ENCODE measurements at regions not wholly inside any gene's neighbourhood (a gene's known extent, or its start where the extent isn't known, plus 50 kb on each side); places are given as distances from the start of the nearest gene placed in this dataset.

DNA sequence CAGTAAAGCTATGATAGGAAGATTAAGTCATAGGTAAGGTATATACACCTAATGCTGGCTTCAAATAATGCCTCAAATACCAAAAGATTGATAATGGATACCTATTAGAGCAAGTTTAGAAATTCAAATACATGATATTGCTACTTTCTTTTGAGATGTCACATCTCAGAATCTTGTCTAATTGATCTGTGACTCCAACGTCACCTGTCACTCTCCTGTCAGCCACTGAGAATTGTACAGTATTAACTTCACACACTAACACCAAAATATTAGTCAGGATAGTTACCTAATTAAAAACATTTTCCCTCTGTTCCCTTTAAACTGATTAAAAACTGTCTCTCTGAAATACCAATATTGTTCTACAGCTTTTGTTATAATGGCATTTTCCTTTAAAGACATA lies 575.5 kb upstream of the ID4 start:
- no TSS peak for BruUV-seq (replicated peaks)
- in situ Hi-C loops (cut with MboI) (no loop called here), intact Hi-C loops (cut with micrococcal nuclease) (no loop called here)
- Histone ChIP-seq H3K27ac (ENCODE audit: extremely low read depth, low read depth, low read length) (no peak overlapping the region), H2AFZ (ENCODE audit: low read depth, low read length) (no peak overlapping the region), H4K20me1 (replicated peaks; ENCODE audit: control insufficient read depth, insufficient read depth, low read length) (no peaks in the 10 kb centered on the region), H3K4me1 (replicated peaks in 1 of 2; ENCODE audit: control insufficient read depth in 2 of 2, insufficient read depth in 2 of 2, low read length in 2 of 2) (no peaks in the 10 kb centered on the region), H3K4me3 (no peak overlapping the region), H3K27me3 (ENCODE audit: control insufficient read depth in 2 of 2, insufficient read depth in 2 of 2, low read length in 2 of 2) (no peaks in the 10 kb centered on the region), H3K9me3 (replicated peaks; ENCODE audit: control insufficient read depth, insufficient read depth, low read depth, low read length) (no peaks in the 10 kb centered on the region), H3K9me1 (ENCODE audit: control insufficient read depth, insufficient read depth, low read length) (no peaks in the 10 kb centered on the region), H3K9ac (ENCODE audit: insufficient read depth in 1 of 2, low read depth in 2 of 2, low read length in 2 of 2) (no peak overlapping the region), H3K79me2 (ENCODE audit: control insufficient read depth, insufficient read depth, low read length) (no peaks in the 10 kb centered on the region), H3K4me2 (ENCODE audit: insufficient read depth, low read length) (no peak overlapping the region), H3K36me3 (ENCODE audit: control insufficient read depth, insufficient read depth, low read length) (no peaks in the 10 kb centered on the region)
- ATAC-seq: no peak
- CTCF ChIA-PET (ENCODE audit: low intra/inter-chr PET ratio): no interaction called here
- WGBS (ENCODE audit: insufficient coverage, low coverage, missing lambda C conversion rate): 0% methylated on average over 1 of the region's 1 CpG
- POLR2A ChIA-PET: no interaction called here
- no peak for DNase-seq (ENCODE audit: extremely low read depth in 1 of 4, low spot score in 3 of 4)
- no peak for FAIRE-seq
- TF ChIP-seq ZNF311 (CRISPR knock-in tag; IDR thresholded peaks at IDR 0.05): no peak
- no peak for TF ChIP-seq ZNF778 (CRISPR knock-in tag; IDR thresholded peaks at IDR 0.05)
- TF ChIP-seq MYNN (IDR thresholded peaks at IDR 0.05): no peak
- TF ChIP-seq MYNN (CRISPR knock-in tag; IDR thresholded peaks at IDR 0.05): no peak
- TF ChIP-seq TEAD2 (tag; IDR thresholded peaks at IDR 0.05): no peak
- TF ChIP-seq RBM34 (IDR thresholded peaks at IDR 0.05; ENCODE audit: borderline replicate concordance, insufficient read depth, low read length): no peak
- no peak for TF ChIP-seq ASH1L (IDR thresholded peaks at IDR 0.05; ENCODE audit: borderline replicate concordance, low read depth, partially characterized antibody)
- TF ChIP-seq, protein P1, sequence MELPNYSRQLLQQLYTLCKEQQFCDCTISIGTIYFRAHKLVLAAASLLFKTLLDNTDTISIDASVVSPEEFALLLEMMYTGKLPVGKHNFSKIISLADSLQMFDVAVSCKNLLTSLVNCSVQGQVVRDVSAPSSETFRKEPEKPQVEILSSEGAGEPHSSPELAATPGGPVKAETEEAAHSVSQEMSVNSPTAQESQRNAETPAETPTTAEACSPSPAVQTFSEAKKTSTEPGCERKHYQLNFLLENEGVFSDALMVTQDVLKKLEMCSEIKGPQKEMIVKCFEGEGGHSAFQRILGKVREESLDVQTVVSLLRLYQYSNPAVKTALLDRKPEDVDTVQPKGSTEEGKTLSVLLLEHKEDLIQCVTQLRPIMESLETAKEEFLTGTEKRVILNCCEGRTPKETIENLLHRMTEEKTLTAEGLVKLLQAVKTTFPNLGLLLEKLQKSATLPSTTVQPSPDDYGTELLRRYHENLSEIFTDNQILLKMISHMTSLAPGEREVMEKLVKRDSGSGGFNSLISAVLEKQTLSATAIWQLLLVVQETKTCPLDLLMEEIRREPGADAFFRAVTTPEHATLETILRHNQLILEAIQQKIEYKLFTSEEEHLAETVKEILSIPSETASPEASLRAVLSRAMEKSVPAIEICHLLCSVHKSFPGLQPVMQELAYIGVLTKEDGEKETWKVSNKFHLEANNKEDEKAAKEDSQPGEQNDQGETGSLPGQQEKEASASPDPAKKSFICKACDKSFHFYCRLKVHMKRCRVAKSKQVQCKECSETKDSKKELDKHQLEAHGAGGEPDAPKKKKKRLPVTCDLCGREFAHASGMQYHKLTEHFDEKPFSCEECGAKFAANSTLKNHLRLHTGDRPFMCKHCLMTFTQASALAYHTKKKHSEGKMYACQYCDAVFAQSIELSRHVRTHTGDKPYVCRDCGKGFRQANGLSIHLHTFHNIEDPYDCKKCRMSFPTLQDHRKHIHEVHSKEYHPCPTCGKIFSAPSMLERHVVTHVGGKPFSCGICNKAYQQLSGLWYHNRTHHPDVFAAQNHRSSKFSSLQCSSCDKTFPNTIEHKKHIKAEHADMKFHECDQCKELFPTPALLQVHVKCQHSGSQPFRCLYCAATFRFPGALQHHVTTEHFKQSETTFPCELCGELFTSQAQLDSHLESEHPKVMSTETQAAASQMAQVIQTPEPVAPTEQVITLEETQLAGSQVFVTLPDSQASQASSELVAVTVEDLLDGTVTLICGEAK (IDR thresholded peaks at IDR 0.05): no peak
- TF ChIP-seq, protein P1 (CRISPR knock-in tag; IDR thresholded peaks at IDR 0.05): no peak
- TF ChIP-seq, protein P2, sequence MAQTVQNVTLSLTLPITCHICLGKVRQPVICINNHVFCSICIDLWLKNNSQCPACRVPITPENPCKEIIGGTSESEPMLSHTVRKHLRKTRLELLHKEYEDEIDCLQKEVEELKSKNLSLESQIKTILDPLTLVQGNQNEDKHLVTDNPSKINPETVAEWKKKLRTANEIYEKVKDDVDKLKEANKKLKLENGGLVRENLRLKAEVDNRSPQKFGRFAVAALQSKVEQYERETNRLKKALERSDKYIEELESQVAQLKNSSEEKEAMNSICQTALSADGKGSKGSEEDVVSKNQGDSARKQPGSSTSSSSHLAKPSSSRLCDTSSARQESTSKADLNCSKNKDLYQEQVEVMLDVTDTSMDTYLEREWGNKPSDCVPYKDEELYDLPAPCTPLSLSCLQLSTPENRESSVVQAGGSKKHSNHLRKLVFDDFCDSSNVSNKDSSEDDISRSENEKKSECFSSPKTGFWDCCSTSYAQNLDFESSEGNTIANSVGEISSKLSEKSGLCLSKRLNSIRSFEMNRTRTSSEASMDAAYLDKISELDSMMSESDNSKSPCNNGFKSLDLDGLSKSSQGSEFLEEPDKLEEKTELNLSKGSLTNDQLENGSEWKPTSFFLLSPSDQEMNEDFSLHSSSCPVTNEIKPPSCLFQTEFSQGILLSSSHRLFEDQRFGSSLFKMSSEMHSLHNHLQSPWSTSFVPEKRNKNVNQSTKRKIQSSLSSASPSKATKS (CRISPR knock-in tag; IDR thresholded peaks at IDR 0.05): no peak
- TF ChIP-seq ZNF274 (IDR thresholded peaks at IDR 0.05; ENCODE audit: borderline replicate concordance, low read depth, low read length): no peak
- TF ChIP-seq CC2D1A (IDR thresholded peaks at IDR 0.05): no peak
- no peak for TF ChIP-seq SMAD1 (IDR thresholded peaks at IDR 0.05; ENCODE audit: low read depth, low read length, partially characterized antibody)
